ENCODE measurements at regions not wholly inside any gene's neighbourhood (a gene's known extent, or its start where the extent isn't known, plus 50 kb on each side); places are given as distances from the start of the nearest gene placed in this dataset.
A peak's percentile ranks its signal among the peaks of the same experiment; 100 is the strongest.
"Not testable (repeated sequence)": the region's sequence is repeated elsewhere in the genome, so short reads cannot be mapped to it uniquely, and the experiment has no call there.

DNA sequence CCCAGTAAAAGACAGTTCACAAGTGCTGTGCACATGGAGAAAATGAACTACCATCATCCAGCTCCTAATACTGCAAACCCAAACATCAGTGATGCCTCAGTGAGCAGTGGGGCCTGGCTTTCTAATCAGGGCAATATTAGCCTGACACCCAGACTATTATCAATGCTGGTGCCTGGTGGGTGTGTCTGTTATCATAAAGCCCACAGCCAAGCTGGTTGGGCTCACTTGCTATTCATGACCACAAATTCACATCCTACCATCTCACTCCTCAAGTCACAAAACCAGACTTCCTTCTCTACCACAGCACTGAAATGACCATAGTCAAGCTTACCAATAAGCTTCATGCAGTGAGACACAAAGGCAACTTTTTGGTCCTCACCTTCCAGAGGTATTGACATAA lies 180.8 kb upstream of the PLN start:
- DNase-seq, result no peak

GRCh38 chr6:118370722-118371121 lies 177.4 kb upstream of the PLN start:
- DNase-seq, result peak; percentile 27

DNA sequence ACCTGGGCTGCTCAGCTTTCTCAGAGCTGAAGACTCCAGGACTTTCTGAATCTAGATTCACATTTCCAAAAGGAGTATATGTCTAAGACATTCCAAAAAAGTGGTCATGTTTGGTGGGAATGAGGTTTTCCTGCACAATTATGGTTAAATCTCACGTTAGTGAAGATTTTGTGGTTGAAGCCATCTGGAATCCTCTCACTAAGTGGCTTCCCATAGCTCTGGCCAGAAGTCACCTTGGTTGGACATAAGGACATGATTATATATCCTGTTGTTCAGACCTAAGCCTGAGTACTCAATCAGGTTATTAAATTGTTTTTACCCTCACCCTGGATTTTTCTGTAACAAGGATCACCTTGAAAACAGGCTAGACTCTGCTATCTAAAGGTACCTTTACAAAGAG lies 176.1 kb upstream of the PLN start:
- DNase-seq, result no peak

DNA sequence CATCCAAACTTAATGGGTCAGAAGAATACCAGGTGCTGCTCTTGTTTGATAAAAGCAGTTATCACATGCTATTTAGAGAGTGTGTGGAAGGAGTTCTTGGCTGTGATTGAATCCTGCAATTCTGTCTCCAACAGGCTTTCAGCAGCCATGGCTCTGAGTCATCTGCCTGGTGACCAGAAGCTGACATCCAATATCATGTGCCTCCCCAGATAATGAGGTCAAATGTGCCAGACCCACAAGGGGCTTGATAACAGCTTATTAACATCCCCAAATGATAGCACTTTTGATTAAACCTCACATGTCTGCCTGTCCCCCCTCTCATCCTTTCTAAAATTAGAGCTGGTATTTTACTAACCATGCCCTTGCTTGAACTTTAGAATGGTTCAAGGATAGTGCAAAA lies 175.7 kb upstream of the PLN start:
- peak; percentile 28 for DNase-seq

DNA sequence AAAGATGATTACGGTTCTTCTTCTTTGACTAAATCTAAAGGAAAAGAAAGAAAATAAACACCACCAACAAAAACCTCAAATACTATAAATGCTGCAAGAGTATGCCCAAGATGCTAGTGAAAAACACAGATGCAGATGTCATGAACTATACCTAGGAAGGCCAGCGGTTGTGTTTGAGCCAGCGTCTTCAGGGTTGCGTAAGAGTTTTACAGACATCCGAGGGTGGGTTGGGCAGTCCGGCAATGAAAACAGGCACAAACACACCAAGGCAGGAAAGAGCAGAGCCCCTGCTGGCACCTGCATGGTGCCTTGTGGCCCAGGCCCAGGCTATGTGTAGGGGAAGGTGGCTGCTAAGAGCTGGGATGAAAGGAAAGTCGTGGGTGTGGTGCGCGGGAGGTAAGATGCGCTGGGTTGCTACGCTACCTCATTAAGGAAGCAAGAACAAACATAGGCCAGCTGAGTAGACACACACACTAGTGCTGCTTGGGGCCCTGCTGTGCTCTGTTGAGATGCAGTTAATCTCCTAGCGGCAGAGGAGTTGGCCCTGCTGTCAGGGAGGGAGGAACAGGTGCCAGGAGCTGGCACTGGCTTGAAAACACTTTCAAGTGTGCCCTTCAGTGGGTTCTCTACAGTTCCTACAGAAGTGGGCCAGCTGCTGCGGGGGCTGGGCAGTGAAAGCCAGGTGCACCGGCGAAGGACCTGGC lies 170.2 kb upstream of the PLN start:
- DNase-seq, result no peak

GRCh38 chr6:118380620-118381019 lies 167.5 kb upstream of the PLN start:
- not testable (repeated sequence) for DNase-seq

DNA sequence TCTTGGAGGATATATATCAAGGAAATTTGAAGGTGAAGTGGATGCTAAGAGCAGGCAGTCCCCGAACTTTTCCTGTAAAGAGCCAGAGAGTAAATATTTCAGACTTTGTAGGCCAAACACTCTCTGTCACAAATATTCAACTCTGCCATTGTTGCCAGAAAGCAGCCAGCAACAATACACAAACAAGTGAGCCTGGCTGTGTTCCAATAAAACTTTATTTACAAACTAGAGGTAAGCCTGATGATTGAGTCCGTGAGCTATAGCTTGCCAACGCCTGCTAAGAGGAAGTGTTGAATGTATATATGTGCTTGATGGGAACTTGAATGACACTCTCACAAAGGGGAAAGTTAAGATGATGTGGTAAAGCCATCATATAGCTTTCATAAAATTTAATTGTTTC lies 166.0 kb upstream of the PLN start:
- no peak for DNase-seq

DNA sequence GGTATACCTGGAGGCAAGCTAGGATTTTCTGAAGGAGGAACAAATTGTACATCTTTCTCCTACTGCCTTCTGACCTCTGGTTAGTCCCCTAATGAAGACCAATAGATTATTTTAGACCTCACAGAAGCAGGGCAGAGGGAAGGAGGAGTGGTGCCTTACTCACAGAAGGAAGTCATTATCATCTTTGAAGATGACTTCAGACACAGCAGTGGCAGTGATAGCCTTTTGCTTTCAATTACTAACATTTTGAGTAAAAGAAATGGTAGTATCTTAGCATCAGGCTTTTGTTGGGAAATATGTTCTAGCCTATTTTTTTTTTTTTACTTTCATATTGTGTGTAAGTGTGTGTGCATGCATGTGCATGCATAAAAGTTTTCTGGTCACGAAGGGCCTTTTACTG lies 164.2 kb upstream of the PLN start:
- DNase-seq, result no peak

GRCh38 chr6:118386975-118387374 lies 161.1 kb upstream of the PLN start:
- DNase-seq, result no peak

DNA sequence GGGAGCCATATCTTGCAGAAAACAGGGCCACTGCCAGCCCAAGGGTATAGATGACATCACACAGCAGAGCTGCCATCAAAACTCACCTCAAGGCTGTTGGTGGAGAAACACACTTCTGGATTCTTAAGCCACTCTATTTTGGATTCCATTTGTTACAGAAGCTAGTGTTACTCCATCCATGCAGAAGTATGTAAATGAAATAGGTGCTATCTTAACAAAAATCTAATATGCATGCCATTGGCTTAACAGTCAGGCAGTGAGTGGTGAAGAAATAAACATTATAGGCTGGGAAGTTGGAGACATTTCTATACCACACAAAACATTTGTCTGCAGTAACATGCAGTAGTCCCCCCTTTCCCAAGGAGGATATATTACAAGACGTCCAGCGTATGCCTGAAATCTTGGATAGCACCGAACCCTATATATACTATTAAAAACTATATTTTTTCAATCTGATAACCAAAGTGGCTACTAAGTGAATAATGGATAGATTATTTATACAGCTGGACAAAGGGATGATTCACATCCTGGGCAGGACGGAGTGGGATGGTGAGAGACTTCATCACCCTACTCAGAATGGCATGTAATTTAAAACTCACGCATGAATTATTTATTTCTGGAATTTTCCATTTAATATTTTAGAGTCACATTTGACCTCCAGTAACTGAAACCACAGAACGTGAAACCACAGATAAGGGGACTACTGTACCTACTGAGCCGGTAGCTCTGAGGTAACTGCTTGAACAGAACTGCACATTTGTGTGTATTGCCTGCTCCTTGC lies 160.0 kb upstream of the PLN start:
- DNase-seq, result peak; percentile 95

- peak; percentile 36 for DNase-seq
Measured at GRCh38 chr6:118391086-118391485, 157.0 kb upstream of the PLN start.

DNA sequence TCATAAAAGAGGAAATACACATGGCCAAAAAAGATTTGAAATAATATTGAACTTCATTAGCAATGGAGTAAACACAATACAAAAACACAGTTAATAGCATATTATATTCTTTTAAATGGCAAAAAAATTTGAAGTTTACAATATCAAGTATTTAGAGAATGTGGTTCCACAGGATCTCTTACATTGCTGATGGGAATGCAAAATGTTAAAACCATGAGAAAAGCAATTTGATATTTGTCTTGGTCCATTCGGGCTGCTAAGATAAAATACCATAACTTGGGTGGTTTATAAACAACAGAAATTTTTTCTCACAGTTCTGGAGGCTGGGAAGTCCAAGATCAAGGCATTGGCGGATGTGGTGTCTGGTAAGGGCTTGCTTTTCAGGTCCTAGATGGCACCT lies 154.0 kb upstream of the PLN start:
- DNase-seq, result no peak

- DNase-seq, result no peak
Measured at GRCh38 chr6:118396969-118397368, 151.1 kb upstream of the PLN start.

- no peak for DNase-seq
Measured at GRCh38 chr6:118397671-118398465, 150.2 kb upstream of the PLN start.

GRCh38 chr6:118400098-118400497 lies 148.0 kb upstream of the PLN start:
- no peak for DNase-seq

- no peak for DNase-seq
Measured at GRCh38 chr6:118400582-118400981, 147.5 kb upstream of the PLN start.

DNA sequence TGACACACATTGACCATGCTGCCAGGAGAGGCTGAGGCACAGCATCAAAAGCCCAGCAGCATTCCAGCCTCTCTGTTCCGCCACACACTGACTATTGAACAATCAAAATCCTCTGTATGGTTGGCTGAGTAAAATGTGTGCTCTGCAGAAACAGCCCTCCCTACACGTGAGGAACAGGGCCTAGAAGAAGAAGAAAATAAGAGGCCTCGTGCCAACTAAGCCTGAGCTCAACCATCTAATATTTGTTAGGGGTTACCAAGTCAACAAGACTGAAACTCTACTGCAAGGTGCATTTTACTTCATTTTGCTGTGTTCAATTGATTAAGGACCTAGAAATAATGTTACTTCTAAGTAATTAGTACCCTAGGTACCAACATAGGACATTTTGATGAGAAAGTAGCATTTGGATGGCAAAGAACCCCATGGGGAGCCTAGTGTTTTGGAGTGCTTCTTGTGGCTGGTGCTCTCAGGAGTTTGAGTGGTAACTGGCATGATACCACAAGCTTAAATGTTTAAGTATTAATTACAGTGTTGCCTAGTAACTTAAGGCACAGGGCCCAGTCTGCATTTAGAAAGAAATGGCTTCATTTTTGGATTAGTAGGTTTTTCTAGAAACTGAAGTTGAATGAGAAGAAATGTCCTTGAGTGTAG lies 146.6 kb upstream of the PLN start:
- DNase-seq, result no peak

- DNase-seq, result peak; percentile 20
Measured at GRCh38 chr6:118403036-118403435, 145.1 kb upstream of the PLN start.

DNA sequence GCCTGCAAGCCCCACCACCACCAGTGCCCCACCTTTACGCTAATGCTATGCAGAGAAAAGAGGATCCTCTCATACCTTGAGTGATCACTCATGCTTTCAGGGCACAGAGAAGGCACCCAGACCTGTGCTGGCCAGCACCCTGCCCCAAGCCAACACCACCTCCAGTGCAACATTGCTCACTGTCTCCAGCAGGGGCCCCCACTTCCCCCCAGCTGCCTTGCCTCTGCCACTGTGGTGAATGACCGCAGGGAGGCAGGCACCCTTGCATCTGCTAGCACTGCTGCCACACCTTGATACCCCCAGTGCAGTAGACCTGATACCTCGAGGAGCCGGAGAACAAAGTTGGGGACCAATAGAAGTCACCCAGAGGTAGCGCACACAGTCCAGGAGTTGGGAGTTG lies 139.2 kb upstream of the PLN start:
- DNase-seq, result no peak

DNA sequence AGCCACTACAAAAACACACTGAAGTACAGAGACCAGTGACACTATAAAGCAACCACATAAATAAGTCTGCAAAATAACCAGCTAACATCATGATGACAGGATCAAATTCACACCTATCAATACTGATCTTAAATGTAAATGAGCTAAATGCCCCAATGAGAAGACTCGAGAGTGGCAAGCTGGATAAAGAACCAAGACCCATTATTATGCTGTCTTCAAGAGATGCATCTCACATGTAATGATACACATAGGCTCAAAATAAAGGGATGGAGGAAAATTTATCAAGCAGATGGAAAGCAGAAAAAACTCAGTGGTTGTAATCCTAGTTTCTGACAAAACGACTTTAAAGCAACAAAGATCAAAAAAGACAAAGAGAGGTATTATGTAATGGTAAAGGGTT lies 138.1 kb upstream of the PLN start:
- DNase-seq, result no peak
